ENCODE measurements at regions not wholly inside any gene's neighbourhood (a gene's known extent, or its start where the extent isn't known, plus 50 kb on each side); places are given as distances from the start of the nearest gene placed in this dataset.
"Not testable (repeated sequence)": the region's sequence is repeated elsewhere in the genome, so short reads cannot be mapped to it uniquely, and the experiment has no call there.

DNA sequence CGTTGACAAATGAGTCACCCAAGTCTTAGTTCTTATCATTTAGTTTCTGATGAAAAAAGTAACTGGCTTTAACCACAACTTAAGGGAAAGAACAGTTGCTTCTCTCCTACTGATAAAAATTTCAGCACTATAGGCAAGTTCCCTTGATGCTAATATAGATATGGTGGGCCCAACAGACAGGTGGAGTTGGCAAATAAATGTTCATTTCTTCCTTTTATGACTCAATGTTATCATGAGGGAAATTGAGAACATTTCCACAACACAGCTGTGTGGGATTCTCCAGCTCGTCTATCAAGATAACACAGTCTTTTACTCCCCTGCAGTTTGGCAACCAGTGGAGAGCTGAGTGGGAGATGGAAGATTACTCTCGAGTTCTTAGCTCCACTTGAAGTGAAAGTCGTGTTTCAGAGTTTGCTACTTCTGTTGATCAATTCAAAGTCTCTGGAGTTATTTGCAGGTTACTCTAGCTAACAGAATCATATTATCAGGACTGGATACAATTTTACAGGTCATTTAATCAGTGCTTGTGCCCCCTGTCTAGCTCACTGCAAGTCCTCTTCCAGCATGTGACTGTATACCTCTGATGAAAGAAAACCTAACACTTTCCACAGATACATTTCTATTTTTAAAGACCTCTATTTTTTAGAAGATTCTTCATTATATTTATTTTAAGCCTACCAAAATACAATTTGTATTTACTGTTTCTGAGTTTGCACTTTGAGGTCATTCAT is 270.6 kb upstream of the GK2 start:
- intact Hi-C loops (cut with DNase I): no loop called here
- no peak for DNase-seq (ENCODE audit: extremely low spot score)
- Histone ChIP-seq H3K27ac (replicated peaks in 1 of 4) (no peak overlapping the region), H3K4me3 (no peak overlapping the region), H3K4me1 (peaks cover 0 to 26% (median 16%) of the 10 kb centered on the region in 4 donors), H3K36me3 (no peaks in the 10 kb centered on the region), H3K27me3 (no peaks in the 10 kb centered on the region), H3K9me3 (no peaks in the 10 kb centered on the region)
- WGBS: 44% methylated on average over 4 of the region's 4 CpGs
- TF ChIP-seq, protein P1, sequence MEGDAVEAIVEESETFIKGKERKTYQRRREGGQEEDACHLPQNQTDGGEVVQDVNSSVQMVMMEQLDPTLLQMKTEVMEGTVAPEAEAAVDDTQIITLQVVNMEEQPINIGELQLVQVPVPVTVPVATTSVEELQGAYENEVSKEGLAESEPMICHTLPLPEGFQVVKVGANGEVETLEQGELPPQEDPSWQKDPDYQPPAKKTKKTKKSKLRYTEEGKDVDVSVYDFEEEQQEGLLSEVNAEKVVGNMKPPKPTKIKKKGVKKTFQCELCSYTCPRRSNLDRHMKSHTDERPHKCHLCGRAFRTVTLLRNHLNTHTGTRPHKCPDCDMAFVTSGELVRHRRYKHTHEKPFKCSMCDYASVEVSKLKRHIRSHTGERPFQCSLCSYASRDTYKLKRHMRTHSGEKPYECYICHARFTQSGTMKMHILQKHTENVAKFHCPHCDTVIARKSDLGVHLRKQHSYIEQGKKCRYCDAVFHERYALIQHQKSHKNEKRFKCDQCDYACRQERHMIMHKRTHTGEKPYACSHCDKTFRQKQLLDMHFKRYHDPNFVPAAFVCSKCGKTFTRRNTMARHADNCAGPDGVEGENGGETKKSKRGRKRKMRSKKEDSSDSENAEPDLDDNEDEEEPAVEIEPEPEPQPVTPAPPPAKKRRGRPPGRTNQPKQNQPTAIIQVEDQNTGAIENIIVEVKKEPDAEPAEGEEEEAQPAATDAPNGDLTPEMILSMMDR (IDR thresholded peaks at IDR 0.05): no peak
- TF ChIP-seq EP300 (IDR thresholded peaks at IDR 0.05) (no peak), POLR2AphosphoS5 (IDR thresholded peaks at IDR 0.05) (no peak), POLR2A (IDR thresholded peaks at IDR 0.05; ENCODE audit: low read depth) (no peak)

DNA sequence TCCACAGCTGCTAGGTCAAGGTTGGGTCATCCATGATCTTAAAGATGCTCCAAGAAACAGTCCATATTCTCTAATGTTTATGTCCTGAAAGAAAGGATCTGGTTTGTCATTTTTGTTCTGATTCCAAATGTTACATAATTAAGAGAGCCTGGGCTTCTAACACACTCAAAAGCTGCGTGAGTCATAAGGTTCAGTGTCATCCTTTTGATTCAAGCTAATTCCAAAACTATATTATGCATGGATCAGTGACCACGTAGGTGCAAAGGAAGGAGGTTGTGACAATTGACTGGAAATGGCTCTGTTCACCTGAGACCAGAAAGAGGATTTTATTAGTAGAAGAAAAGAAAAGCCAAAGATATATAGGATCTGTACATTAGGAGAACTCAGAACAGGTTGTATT is 268.7 kb upstream of the GK2 start:
- no peak for DNase-seq (ENCODE audit: extremely low spot score)
- Histone ChIP-seq H3K9me3 (peaks cover 0 to 5% (median 0%) of the 10 kb centered on the region in 4 donors), H3K27me3 (no peaks in the 10 kb centered on the region), H3K4me1 (peaks cover 0 to 13% (median 5%) of the 10 kb centered on the region in 4 donors), H3K4me3 (no peak overlapping the region), H3K36me3 (no peaks in the 10 kb centered on the region), H3K27ac (replicated peaks in 1 of 4) (no peak overlapping the region)
- whole genome bisulfite sequencing: 52% methylated on average over 2 of the region's 2 CpGs
- TF ChIP-seq, protein P1 (IDR thresholded peaks at IDR 0.05): no peak
- TF ChIP-seq POLR2A (IDR thresholded peaks at IDR 0.05; ENCODE audit: low read depth): no peak
- no peak for TF ChIP-seq EP300 (IDR thresholded peaks at IDR 0.05)
- no peak for TF ChIP-seq POLR2AphosphoS5 (IDR thresholded peaks at IDR 0.05)
- intact Hi-C loops (cut with DNase I): no loop called here

DNA sequence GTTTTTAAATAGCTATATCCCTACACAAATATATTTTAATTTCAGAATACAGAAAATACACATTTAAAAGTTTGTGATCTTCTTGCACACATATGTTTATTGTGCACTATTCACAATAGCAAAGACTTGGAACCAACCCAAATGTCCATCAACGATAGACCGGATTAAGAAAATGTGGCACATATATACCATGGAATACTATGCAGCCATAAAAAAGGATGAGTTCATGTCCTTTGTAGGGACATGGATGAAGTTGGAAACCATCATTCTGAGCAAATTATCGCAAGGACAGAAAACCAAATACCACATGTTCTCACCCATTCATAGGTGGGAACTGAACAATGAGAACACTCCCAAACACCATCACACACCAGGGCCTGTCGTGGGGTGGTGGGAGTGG is 266.9 kb upstream of the GK2 start:
- peaks cover 0 to 13% (median 5%) of the 10 kb centered on the region in 4 donors for H3K4me1 ChIP-seq
- H3K27ac ChIP-seq (replicated peaks in 1 of 4); H3K36me3 ChIP-seq; DNase-seq (ENCODE audit: extremely low spot score); H3K9me3 ChIP-seq; H3K4me3 ChIP-seq; H3K27me3 ChIP-seq; intact Hi-C loops (cut with DNase I): not testable (repeated sequence)
- 97% methylated on average over 4 of the region's 4 CpGs for WGBS

DNA sequence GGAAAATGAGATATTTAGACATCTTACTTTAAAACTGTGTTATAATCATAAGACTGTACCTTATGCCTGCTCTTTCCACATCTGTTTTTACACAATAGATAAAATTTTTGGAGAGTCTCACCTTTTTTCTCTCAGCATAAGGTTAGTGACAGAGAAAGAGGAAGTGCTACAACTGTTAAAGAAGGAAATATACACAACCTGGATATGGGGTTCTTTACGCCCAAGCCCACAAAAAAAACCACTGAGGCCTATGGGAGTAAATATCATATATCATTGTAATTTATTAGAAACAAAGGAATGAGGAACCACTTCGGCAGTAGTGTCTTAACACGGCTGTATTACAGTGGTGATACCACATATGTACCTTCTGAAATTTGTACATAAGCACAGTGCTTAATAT is 265.9 kb upstream of the GK2 start:
- Histone ChIP-seq H3K9me3 (peaks cover 0 to 6% (median 2%) of the 10 kb centered on the region in 4 donors), H3K27ac (replicated peaks in 1 of 4) (no peak overlapping the region), H3K4me3 (no peak overlapping the region), H3K36me3 (no peaks in the 10 kb centered on the region), H3K27me3 (no peaks in the 10 kb centered on the region), H3K4me1 (peaks cover 0 to 13% (median 5%) of the 10 kb centered on the region in 4 donors)
- WGBS: 71% methylated on average over 3 of the region's 3 CpGs
- no peak for DNase-seq (ENCODE audit: extremely low spot score)
- TF ChIP-seq EP300 (IDR thresholded peaks at IDR 0.05): no peak
- no peak for TF ChIP-seq POLR2AphosphoS5 (IDR thresholded peaks at IDR 0.05)
- TF ChIP-seq POLR2A (IDR thresholded peaks at IDR 0.05; ENCODE audit: low read depth): no peak
- TF ChIP-seq, protein P1 (IDR thresholded peaks at IDR 0.05): no peak
- intact Hi-C loops (cut with DNase I): no loop called here

DNA sequence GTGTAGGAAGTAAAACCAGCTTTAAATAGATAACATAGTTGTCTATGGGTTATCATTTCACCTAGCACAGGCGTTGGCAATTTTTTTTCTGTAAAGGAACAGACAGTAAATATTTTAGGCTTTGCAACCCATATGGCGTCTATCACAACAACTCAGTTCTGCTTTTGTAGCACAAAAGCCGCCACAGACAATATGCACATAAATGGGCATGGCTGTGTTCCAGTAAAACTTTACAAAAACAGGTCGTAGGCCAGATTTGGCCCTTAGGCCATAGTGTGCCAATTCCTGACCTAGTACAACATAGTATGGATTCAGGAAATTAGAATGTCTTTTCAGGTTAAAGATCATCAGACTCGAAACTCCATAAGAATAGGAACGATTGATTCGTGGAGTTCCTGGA is 265.3 kb upstream of the GK2 start:
- 75% methylated on average over 7 of the region's 7 CpGs for WGBS
- H3K4me3 ChIP-seq: no peak overlapping the region

More for the DNA sequence above, 265.3 kb upstream of the GK2 start:
- Histone ChIP-seq H3K27ac (replicated peaks in 1 of 4) (no peak overlapping the region), H3K27me3 (no peaks in the 10 kb centered on the region), H3K9me3 (peaks cover 0 to 9% (median 2%) of the 10 kb centered on the region in 4 donors), H3K36me3 (no peaks in the 10 kb centered on the region), H3K4me1 (peaks cover 0 to 13% (median 5%) of the 10 kb centered on the region in 4 donors)
- no peak for TF ChIP-seq EP300 (IDR thresholded peaks at IDR 0.05)
- no peak for TF ChIP-seq POLR2A (IDR thresholded peaks at IDR 0.05; ENCODE audit: low read depth)
- no peak for TF ChIP-seq POLR2AphosphoS5 (IDR thresholded peaks at IDR 0.05)
- TF ChIP-seq, protein P1 (IDR thresholded peaks at IDR 0.05): no peak
- intact Hi-C loops (cut with DNase I): no loop called here
- no peak for DNase-seq (ENCODE audit: extremely low spot score)

Data from esophagus muscularis mucosa (tissue), 4 donors.